SK-N-MC (cell line): ENCODE measurements at regions not wholly inside any gene's neighbourhood (a gene's known extent, or its start where the extent isn't known, plus 50 kb on each side); places are given as distances from the start of the nearest gene placed in this dataset.

Experiments used
- EZH2 ChIP-seq: fragments of 200-600 bp; sonication (generic); IDR thresholded peaks from one replicate; pipeline ENCODE4 v1.6.1; 2017; ENCODE audit warnings: antibody characterized with exemption
- POLR2AphosphoS5 ChIP-seq: IDR thresholded peaks from 2 replicates; pipeline ENCODE4 v1.6.1; 2012; ENCODE audit warnings: mild to moderate bottlenecking, low read depth, low read length, borderline replicate concordance

DNA sequence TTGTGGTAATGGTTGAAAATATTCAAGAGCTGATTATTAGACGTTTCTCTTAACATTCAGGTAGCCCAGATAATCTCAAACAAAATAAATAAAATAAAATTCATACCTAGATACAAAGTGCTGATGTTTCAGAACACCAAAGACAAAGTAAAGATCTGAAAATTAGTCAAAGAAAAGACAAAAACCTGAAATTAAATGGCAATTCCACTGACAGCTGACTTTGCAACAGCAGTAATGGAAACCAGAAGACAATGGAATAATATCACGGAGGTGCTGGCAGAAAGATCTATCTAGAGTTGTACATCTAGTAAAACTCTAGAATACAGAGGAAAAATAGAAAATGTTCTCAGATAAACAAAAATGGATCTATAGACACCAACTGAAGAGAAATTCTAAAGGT lies 58.0 kb upstream of the IKZF1 start:
- no peak for TF ChIP-seq EZH2
- TF ChIP-seq POLR2AphosphoS5, result no peak
